Liver (tissue), 3 donors: ENCODE measurements at regions not wholly inside any gene's neighbourhood (a gene's known extent, or its start where the extent isn't known, plus 50 kb on each side); places are given as distances from the start of the nearest gene placed in this dataset.

Experiments
- ATF3 ChIP-seq: IDR thresholded peaks from 2 replicates; pipeline ENCODE4 v1.6.1; 2016; ENCODE audit warnings: antibody characterized with exemption
- CTCF ChIP-seq: fragments of 150-350 bp; IDR thresholded peaks from 2 replicates; pipeline ENCODE4 v1.5.1; 2017; ENCODE audit warnings: improper control_type of control experiment, low read depth, low read length; ENCODE audit not compliant: missing input control
- EGR1 ChIP-seq, 2 donors: IDR thresholded peaks; 2 replicates each; pipeline ENCODE4 v1.6.1; 2016 to 2018; ENCODE audit warnings: antibody characterized with exemption in 2 of 2, low read depth in 2 of 2
- FOXA1 ChIP-seq: IDR thresholded peaks from 2 replicates; pipeline ENCODE4 v1.6.1; 2016; ENCODE audit warnings: antibody characterized with exemption
- GABPA ChIP-seq, 2 donors: IDR thresholded peaks in 1 of 2; conservative IDR thresholded peaks in 1 of 2; 2 replicates each; pipeline ENCODE4 v1.6.1; 2016; ENCODE audit warnings: antibody characterized with exemption in 2 of 2, mild to moderate bottlenecking in 1 of 2, moderate library complexity in 1 of 2
- JUND ChIP-seq, 2 donors: IDR thresholded peaks; 2 replicates each; pipeline ENCODE4 v1.6.1; 2016; ENCODE audit warnings: antibody characterized with exemption in 2 of 2
- MAX ChIP-seq: IDR thresholded peaks from 2 replicates; pipeline ENCODE4 v1.6.1; 2016; ENCODE audit warnings: antibody characterized with exemption
- NR2F2 ChIP-seq: IDR thresholded peaks from 2 replicates; pipeline ENCODE4 v1.6.1; 2016; ENCODE audit warnings: antibody characterized with exemption
- RAD21 ChIP-seq, 2 donors: IDR thresholded peaks; 2 replicates each; pipeline ENCODE4 v1.6.1; 2016; ENCODE audit warnings: antibody characterized with exemption in 2 of 2, mild to moderate bottlenecking in 2 of 2
- REST ChIP-seq: IDR thresholded peaks from 2 replicates; pipeline ENCODE4 v1.6.1; 2016; ENCODE audit warnings: antibody characterized with exemption, mild to moderate bottlenecking
- RXRA ChIP-seq, 2 donors: IDR thresholded peaks; 2 replicates each; pipeline ENCODE4 v1.6.1; 2017 to 2018; ENCODE audit warnings: antibody characterized with exemption in 2 of 2, mild to moderate bottlenecking in 1 of 2
- SP1 ChIP-seq: IDR thresholded peaks from 2 replicates; pipeline ENCODE4 v1.6.1; 2018; ENCODE audit warnings: antibody characterized with exemption, mild to moderate bottlenecking
- TAF1 ChIP-seq: conservative IDR thresholded peaks from 2 replicates; pipeline ENCODE4 v1.6.1; 2016; ENCODE audit warnings: antibody characterized with exemption, mild to moderate bottlenecking
- YY1 ChIP-seq: IDR thresholded peaks from 2 replicates; pipeline ENCODE4 v1.6.1; 2016; ENCODE audit warnings: antibody characterized with exemption, mild to moderate bottlenecking
- donor health status: healthy.
- donor health status: healthy.

- TF ChIP-seq MAX (no peak), CTCF (no peak), EGR1 (IDR thresholded peaks at IDR 0.05; ENCODE audit: low read depth in 2 of 2) (no peak), FOXA1 (no peak), RXRA (IDR thresholded peaks at IDR 0.05) (no peak), REST (no peak), TAF1 (no peak), YY1 (no peak), GABPA (IDR thresholded peaks at IDR 0.05 in 1 of 2, conservative IDR thresholded peaks at IDR 0.05 in 1 of 2) (no peak), RAD21 (IDR thresholded peaks at IDR 0.05) (no peak), JUND (IDR thresholded peaks at IDR 0.05) (no peak), ATF3 (no peak), SP1 (no peak), NR2F2 (no peak)
These were observed 90.2 kb upstream of the BCAR3 start for GRCh38 chr1:93771843-93772242.
